IMR-90 (cell line): ENCODE measurements at regions not wholly inside any gene's neighbourhood (a gene's known extent, or its start where the extent isn't known, plus 50 kb on each side); places are given as distances from the start of the nearest gene placed in this dataset.

Source experiments
- ATAC-seq: fragments of 200-7000 bp; cut with Tn5 transposase; 2 replicates; pipeline ENCODE4 v1.9.1; 2020; ENCODE audit warnings: low read depth, mild to moderate bottlenecking, moderate library complexity
- BruUV-seq: library from RNA; stranded (reverse); fragments of 400-500 nt; replicated peaks from 2 replicates; lab custom pipeline; 2021; lab: Mats Ljungman, UMichigan
- CTCF ChIA-PET: fragments of 300-600 bp; formaldehyde crosslinking; extraction: SDS; loops from one replicate; lab custom pipeline; 2021; ENCODE audit warnings: antibody characterized with exemption; lab: Yijun Ruan, JAX
- POLR2A ChIA-PET: fragments of 300-600 bp; sonication (Branson Sonifier 250); formaldehyde crosslinking; loops from one replicate; lab custom pipeline; 2022; ENCODE audit warnings: antibody characterized with exemption; ENCODE audit not compliant: unreplicated experiment; lab: Charles Lee
- DNase-seq: peaks from one replicate; pipeline ENCODE4 v3.0.0; 2013
- H2AFZ ChIP-seq: replicated peaks from 2 replicates; pipeline ENCODE3; 2013; ENCODE audit warnings: low read length, mild to moderate bottlenecking; ENCODE audit not compliant: poor library complexity
- H2AK5ac ChIP-seq: 2 replicates; pipeline ENCODE4 v1.6.1; 2013; ENCODE audit warnings: low read depth, low read length, inconsistent platforms
- H2AK9ac ChIP-seq: replicated peaks from 2 replicates; pipeline ENCODE3; 2013; ENCODE audit warnings: mild to moderate bottlenecking, low read depth, low read length, moderate library complexity; ENCODE audit not compliant: poor library complexity
- H2BK120ac ChIP-seq: 2 replicates; pipeline ENCODE4 v1.6.1; 2013; ENCODE audit warnings: low read depth, low read length, inconsistent platforms
- H2BK15ac ChIP-seq: 3 replicates; pipeline ENCODE4 v1.6.1; 2013; ENCODE audit warnings: low read depth, low read length, inconsistent platforms
- H2BK20ac ChIP-seq: 2 replicates; pipeline ENCODE4 v1.6.1; 2013; ENCODE audit warnings: low read depth, mild to moderate bottlenecking, inconsistent platforms, low read length, moderate library complexity
- H2BK5ac ChIP-seq: 2 replicates; pipeline ENCODE4 v1.6.1; 2013; ENCODE audit warnings: mild to moderate bottlenecking, low read depth, low read length, inconsistent platforms; ENCODE audit not compliant: poor library complexity, severe bottlenecking
- H3K14ac ChIP-seq: replicated peaks from 2 replicates; pipeline ENCODE4 v1.6.1; 2013; ENCODE audit warnings: low read depth, low read length, inconsistent platforms
- H3K18ac ChIP-seq: 2 replicates; pipeline ENCODE4 v1.6.1; 2013; ENCODE audit warnings: low read depth, low read length, control low read depth
- H3K23ac ChIP-seq: 2 replicates; pipeline ENCODE4 v1.6.1; 2013; ENCODE audit warnings: low read depth, low read length, inconsistent platforms
- H3K27ac ChIP-seq: 2 replicates; pipeline ENCODE4 v1.5.1; 2013; ENCODE audit warnings: mild to moderate bottlenecking, control low read depth, low read length; ENCODE audit not compliant: insufficient read depth
- H3K27me3 ChIP-seq: 2 replicates; pipeline ENCODE4 v1.6.1; 2013; ENCODE audit warnings: low read length; ENCODE audit not compliant: control insufficient read depth, insufficient read depth
- H3K36me3 ChIP-seq: 2 replicates; pipeline ENCODE4 v1.6.1; 2013; ENCODE audit warnings: low read length, mixed read lengths; ENCODE audit not compliant: control insufficient read depth, insufficient read depth
- H3K4ac ChIP-seq: 2 replicates; pipeline ENCODE4 v1.6.1; 2013; ENCODE audit warnings: low read depth, low read length, inconsistent platforms
- H3K4me1 ChIP-seq: 2 replicates; pipeline ENCODE4 v1.6.1; 2013; ENCODE audit warnings: low read length, mixed read lengths; ENCODE audit not compliant: control insufficient read depth, insufficient read depth
- H3K4me2 ChIP-seq: 2 replicates; pipeline ENCODE4 v1.6.1; 2013; ENCODE audit warnings: low read depth, mild to moderate bottlenecking, control low read depth, low read length, moderate library complexity
- H3K4me3 ChIP-seq: 2 replicates; pipeline ENCODE4 v1.5.1; 2013; ENCODE audit warnings: low read depth, mild to moderate bottlenecking, control low read depth, low read length, moderate library complexity; ENCODE audit not compliant: insufficient read depth
- H3K56ac ChIP-seq: 2 replicates; pipeline ENCODE4 v1.6.1; 2013; ENCODE audit warnings: low read length, inconsistent platforms; ENCODE audit not compliant: insufficient read depth; ENCODE audit errors: extremely low read depth
- H3K79me1 ChIP-seq, 2 experiments: 2 replicates each; pipeline ENCODE4 v1.6.1; 2013; ENCODE audit warnings: low read length in 2 of 2, inconsistent platforms in 1 of 2, low read depth in 1 of 2
- H3K9ac ChIP-seq: 2 replicates; pipeline ENCODE4 v1.6.1; 2013; ENCODE audit warnings: low read depth, low read length, control low read depth
- H3K9me1 ChIP-seq: 2 replicates; pipeline ENCODE4 v1.6.1; 2013; ENCODE audit warnings: low read length, inconsistent platforms; ENCODE audit not compliant: insufficient read depth
- H3K9me3 ChIP-seq: 2 replicates; pipeline ENCODE4 v1.6.1; 2013; ENCODE audit warnings: low read length; ENCODE audit not compliant: control insufficient read depth, insufficient read depth
- H4K20me1 ChIP-seq: 2 replicates; pipeline ENCODE4 v1.6.1; 2013; ENCODE audit warnings: low read length, inconsistent platforms; ENCODE audit not compliant: insufficient read depth
- H4K5ac ChIP-seq: 2 replicates; pipeline ENCODE4 v1.6.1; 2013; ENCODE audit warnings: mild to moderate bottlenecking, low read depth, low read length, control low read depth
- H4K8ac ChIP-seq, 2 experiments: 2 replicates each; pipeline ENCODE4 v1.6.1; 2013; ENCODE audit warnings: low read depth in 2 of 2, low read length in 2 of 2, control low read depth in 1 of 2, inconsistent platforms in 1 of 2
- H4K91ac ChIP-seq: 2 replicates; pipeline ENCODE4 v1.6.1; 2013; ENCODE audit warnings: low read depth, low read length, inconsistent platforms; ENCODE audit not compliant: insufficient read depth
- BHLHE40 ChIP-seq: fragments of 150-350 bp; IDR thresholded peaks from 2 replicates; pipeline ENCODE4 v1.6.1; 2016; ENCODE audit warnings: mild to moderate bottlenecking, low read depth, low read length
- CEBPB ChIP-seq: IDR thresholded peaks from 2 replicates; pipeline ENCODE4 v1.6.1; 2012; ENCODE audit warnings: low read depth, low read length, improper control_type of control experiment
- CHD1 ChIP-seq: IDR thresholded peaks from 2 replicates; pipeline ENCODE4 v1.6.1; 2012; ENCODE audit warnings: low read depth, low read length, improper control_type of control experiment
- CTCF ChIP-seq: conservative IDR thresholded peaks from 2 replicates; pipeline ENCODE4 v1.5.1; 2012; ENCODE audit warnings: mild to moderate bottlenecking, low read depth, low read length, improper control_type of control experiment
- FOS ChIP-seq: fragments of 150-350 bp; IDR thresholded peaks from 2 replicates; pipeline ENCODE4 v1.6.1; 2016; ENCODE audit warnings: low read depth, low read length
- MAFK ChIP-seq: IDR thresholded peaks from 2 replicates; pipeline ENCODE4 v1.6.1; 2012; ENCODE audit warnings: low read depth, low read length, improper control_type of control experiment
- MXI1 ChIP-seq: IDR thresholded peaks from 2 replicates; pipeline ENCODE4 v1.6.1; 2012; ENCODE audit warnings: low read depth, mild to moderate bottlenecking, low read length, moderate library complexity, borderline replicate concordance
- NFE2L2 ChIP-seq: fragments of 150-350 bp; IDR thresholded peaks from 2 replicates; pipeline ENCODE4 v1.6.1; 2016; ENCODE audit warnings: low read depth, mild to moderate bottlenecking, low read length
- POLR2A ChIP-seq: IDR thresholded peaks from 2 replicates; pipeline ENCODE4 v1.6.1; 2012; ENCODE audit warnings: mild to moderate bottlenecking, low read depth, low read length
- RAD21 ChIP-seq: IDR thresholded peaks from 2 replicates; pipeline ENCODE4 v1.6.1; 2012; ENCODE audit warnings: low read length, improper control_type of control experiment
- RCOR1 ChIP-seq: IDR thresholded peaks from 2 replicates; pipeline ENCODE4 v1.6.1; 2012; ENCODE audit warnings: mild to moderate bottlenecking, low read length, improper control_type of control experiment; ENCODE audit not compliant: insufficient replicate concordance
- SMC3 ChIP-seq: fragments of 150-350 bp; IDR thresholded peaks from 2 replicates; pipeline ENCODE4 v1.6.1; 2016; ENCODE audit warnings: low read depth, mild to moderate bottlenecking, antibody characterized with exemption, low read length, moderate library complexity
- dilution Hi-C: fragments of 300-500 bp; cut with HindIII; formaldehyde crosslinking; loops from one replicate; pipeline ENCODE4 v1.14.3; 2018; ENCODE audit warnings: low sequenced_read_pairs; ENCODE audit not compliant: unreplicated experiment
- in situ Hi-C: fragments of 300-500 bp; cut with MboI; formaldehyde crosslinking; loops from 3 replicates; pipeline ENCODE4 v1.14.3; 2019; ENCODE audit warnings: low sequenced_read_pairs, inconsistent platforms, mixed read lengths
- intact Hi-C: fragments of 100-400 bp; cut with micrococcal nuclease; formaldehyde crosslinking; loops from 2 replicates; pipeline ENCODE4 v1.10.0; 2022

GRCh38 chr4:81666491-81666890, 194.8 kb upstream of the RASGEF1B start:
- H2BK5ac ChIP-seq = no peak overlapping the region
- H3K27ac ChIP-seq = no peak overlapping the region
- no peaks in the 10 kb centered on the region for H3K9me3 ChIP-seq
- ATAC-seq = no peak
- intact Hi-C loops = no loop called here
- H2AFZ ChIP-seq = no peak overlapping the region
- no peak overlapping the region for H3K4me3 ChIP-seq
- no peak overlapping the region for H4K91ac ChIP-seq
- no peaks in the 10 kb centered on the region for H3K9me1 ChIP-seq
- H4K5ac ChIP-seq = no peak overlapping the region
- TF ChIP-seq MAFK (no peak), CEBPB (no peak), MXI1 (no peak), RAD21 (no peak), FOS (no peak), CTCF (no peak), RCOR1 (no peak), BHLHE40 (no peak), NFE2L2 (no peak), SMC3 (no peak), POLR2A (no peak), CHD1 (no peak)
- H3K4me1 ChIP-seq = no peaks in the 10 kb centered on the region
- H4K8ac ChIP-seq = no peak overlapping the region
- H2BK15ac ChIP-seq = no peak overlapping the region
- H3K79me1 ChIP-seq = no peaks in the 10 kb centered on the region
- ChIA-PET POLR2A (interaction anchor here (0.7 kb wide), 1 partner anchor 35 kb away, joined by 8 read pairs; no protein-coding TSS in a partner anchor), CTCF (no interaction called here)
- H3K4ac ChIP-seq = no peak overlapping the region
- dilution Hi-C loops = no loop called here
- no peak overlapping the region for H3K9ac ChIP-seq
- H3K27me3 ChIP-seq = no peaks in the 10 kb centered on the region
- H3K14ac ChIP-seq = no peak overlapping the region
- DNase-seq = no peak
- no peak overlapping the region for H2AK5ac ChIP-seq
- no peak overlapping the region for H2BK120ac ChIP-seq
- no peak overlapping the region for H3K23ac ChIP-seq
- no peak overlapping the region for H3K18ac ChIP-seq
- no peak overlapping the region for H3K4me2 ChIP-seq
- H4K20me1 ChIP-seq = no peaks in the 10 kb centered on the region
- in situ Hi-C loops = no loop called here
- H2AK9ac ChIP-seq = no peak overlapping the region
- H3K56ac ChIP-seq = no peak overlapping the region
- no TSS peak for BruUV-seq
- no peak overlapping the region for H2BK20ac ChIP-seq
- no peaks in the 10 kb centered on the region for H3K36me3 ChIP-seq
